H1 (cell line): ENCODE measurements at regions not wholly inside any gene's neighbourhood (a gene's known extent, or its start where the extent isn't known, plus 50 kb on each side); places are given as distances from the start of the nearest gene placed in this dataset.

Experiments used
- ATF3 ChIP-seq: IDR thresholded peaks from 2 replicates; pipeline ENCODE4 v1.6.1; 2011; ENCODE audit warnings: low read depth, mild to moderate bottlenecking, low read length; ENCODE audit not compliant: insufficient read depth
- CEBPB ChIP-seq: IDR thresholded peaks from 2 replicates; pipeline ENCODE4 v1.6.1; 2012; ENCODE audit warnings: low read depth, low read length
- CHD7 ChIP-seq: fragments of 300-600 bp; sonication (generic); IDR thresholded peaks from 2 replicates; pipeline ENCODE4 v1.7.1; 2012; ENCODE audit warnings: low read length, moderate library complexity, mild to moderate bottlenecking, inconsistent platforms; ENCODE audit not compliant: insufficient replicate concordance
- FOSL1 ChIP-seq: IDR thresholded peaks from 2 replicates; pipeline ENCODE4 v1.6.1; 2011; ENCODE audit warnings: mild to moderate bottlenecking, low read depth, low read length, moderate library complexity; ENCODE audit not compliant: insufficient read depth
- GTF2F1 ChIP-seq: IDR thresholded peaks from 2 replicates; pipeline ENCODE4 v1.6.1; 2012; ENCODE audit warnings: low read depth, low read length, improper control_type of control experiment, borderline replicate concordance
- HDAC6 ChIP-seq: IDR thresholded peaks from one replicate; pipeline ENCODE4 v1.7.1; 2012; ENCODE audit warnings: low read depth, mild to moderate bottlenecking, inconsistent platforms, low read length, moderate library complexity
- JUND ChIP-seq: IDR thresholded peaks from 2 replicates; pipeline ENCODE4 v1.6.1; 2011; ENCODE audit warnings: mild to moderate bottlenecking, improper control_type of control experiment, low read length
- MAX ChIP-seq: IDR thresholded peaks from 2 replicates; pipeline ENCODE4 v1.6.1; 2012; ENCODE audit warnings: inconsistent platforms
- POLR2A ChIP-seq, 2 experiments: IDR thresholded peaks; 1 replicate in 1 of 2; 2 replicates in 1 of 2; pipeline ENCODE4 v1.6.1; 2011; ENCODE audit warnings: low read depth in 2 of 2, low read length in 2 of 2, mild to moderate bottlenecking in 2 of 2; ENCODE audit errors: control extremely low read depth in 1 of 2
- SIX5 ChIP-seq: IDR thresholded peaks from 2 replicates; pipeline ENCODE4 v1.6.1; 2011; ENCODE audit warnings: mild to moderate bottlenecking, low read depth, low read length
- SUZ12 ChIP-seq: fragments of 200-600 bp; sonication (generic); IDR thresholded peaks from 2 replicates; pipeline ENCODE4 v1.6.1; 2012; ENCODE audit warnings: mild to moderate bottlenecking, inconsistent platforms, low read length, moderate library complexity, mixed read lengths

GRCh38 chr11:114773541-114774338, 95.4 kb downstream of the NXPE2 start (continued):
- TF ChIP-seq FOSL1 (no peak), POLR2A (IDR thresholded peaks at IDR 0.05; ENCODE audit: control extremely low read depth in 1 of 2, low read depth in 2 of 2, low read length in 2 of 2) (no peak), GTF2F1 (no peak), CHD7 (peak; percentile 41), JUND (no peak), HDAC6 (no peak), SUZ12 (no peak), ATF3 (no peak), CEBPB (no peak), MAX (no peak), SIX5 (no peak)
